Muscle of leg (tissue), 3 donors: ENCODE measurements at regions not wholly inside any gene's neighbourhood (a gene's known extent, or its start where the extent isn't known, plus 50 kb on each side); places are given as distances from the start of the nearest gene placed in this dataset.

Experiments
- DNase-seq: peaks from one replicate; pipeline ENCODE4 v3.0.0; 2013
- H3K27ac ChIP-seq: one replicate; pipeline ENCODE4 v1.5.1; 2013; ENCODE audit warnings: mild to moderate bottlenecking, low read length, control low read depth
- H3K27me3 ChIP-seq: one replicate; pipeline ENCODE4 v1.6.1; 2013; ENCODE audit warnings: low read length; ENCODE audit not compliant: control insufficient read depth, insufficient read depth
- H3K36me3 ChIP-seq: one replicate; pipeline ENCODE4 v1.6.1; 2013; ENCODE audit warnings: low read length; ENCODE audit not compliant: control insufficient read depth, insufficient read depth
- H3K4me1 ChIP-seq: one replicate; pipeline ENCODE4 v1.6.1; 2013; ENCODE audit warnings: low read length; ENCODE audit not compliant: control insufficient read depth, insufficient read depth
- H3K4me3 ChIP-seq: one replicate; pipeline ENCODE4 v1.5.1; 2013; ENCODE audit warnings: low read length, control low read depth
- H3K9me3 ChIP-seq: replicated peaks from 2 replicates; pipeline ENCODE4 v1.6.1; 2013; ENCODE audit warnings: low read depth, low read length; ENCODE audit not compliant: control insufficient read depth
- WGBS: methylation state at CpG from one replicate; pipeline ENCODE4 v1.1.5; 2013; ENCODE audit warnings: missing lambda C conversion rate; ENCODE audit not compliant: insufficient coverage; 5-methylcytosine and 5-hydroxymethylcytosine counted together

DNA sequence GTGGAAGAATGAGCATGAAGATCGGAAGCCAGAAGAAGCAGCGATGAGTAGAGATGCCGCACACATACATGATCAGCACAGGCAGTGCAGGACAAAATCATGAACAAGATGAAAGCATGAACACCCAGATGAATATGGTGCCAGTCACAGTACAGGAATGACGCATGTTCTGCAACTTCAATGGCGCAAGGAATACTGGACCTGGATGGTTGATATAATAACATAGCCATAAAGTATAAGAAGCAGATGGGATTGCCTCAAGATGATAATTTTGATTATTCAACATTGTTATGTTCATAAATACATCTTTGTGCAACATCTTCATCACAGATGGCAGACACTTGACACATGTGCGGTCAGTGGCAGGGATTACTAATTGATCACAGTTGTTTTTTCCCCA is 59.7 kb upstream of the SLCO3A1 start:
- Histone ChIP-seq H3K27me3 (no peaks in the 10 kb centered on the region), H3K36me3 (no peaks in the 10 kb centered on the region), H3K27ac (no peak overlapping the region), H3K9me3 (no peaks in the 10 kb centered on the region), H3K4me3 (no peak overlapping the region), H3K4me1 (no peaks in the 10 kb centered on the region)
- WGBS = 100% methylated on average over 3 of the region's 6 CpGs
- no peak for DNase-seq

DNA sequence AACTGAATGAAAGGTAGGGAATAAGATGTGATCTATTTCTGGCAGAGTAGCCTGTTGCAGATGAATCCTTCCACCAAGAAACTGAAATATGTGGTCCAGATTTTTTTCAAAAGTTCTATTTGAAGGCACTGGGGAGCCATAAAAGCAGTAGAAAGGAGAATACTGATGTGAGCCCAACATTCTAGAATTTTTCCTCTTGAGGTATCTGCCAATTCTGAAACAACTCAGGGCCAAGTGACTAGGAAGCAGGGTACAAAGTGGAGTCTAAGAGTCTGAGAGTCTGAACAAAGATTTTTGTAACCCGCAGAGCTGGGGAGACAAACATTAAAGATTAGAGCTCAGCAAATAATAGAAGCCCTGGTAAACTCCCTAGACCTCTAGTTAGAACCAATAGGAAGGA is 58.3 kb upstream of the SLCO3A1 start:
- no CpG with 5 or more reads among the region's 1 CpG for WGBS
- Histone ChIP-seq H3K36me3 (no peaks in the 10 kb centered on the region), H3K4me1 (no peaks in the 10 kb centered on the region), H3K27me3 (no peaks in the 10 kb centered on the region), H3K27ac (no peak overlapping the region), H3K9me3 (no peaks in the 10 kb centered on the region), H3K4me3 (no peak overlapping the region)
- peak; percentile 67 for DNase-seq

DNA sequence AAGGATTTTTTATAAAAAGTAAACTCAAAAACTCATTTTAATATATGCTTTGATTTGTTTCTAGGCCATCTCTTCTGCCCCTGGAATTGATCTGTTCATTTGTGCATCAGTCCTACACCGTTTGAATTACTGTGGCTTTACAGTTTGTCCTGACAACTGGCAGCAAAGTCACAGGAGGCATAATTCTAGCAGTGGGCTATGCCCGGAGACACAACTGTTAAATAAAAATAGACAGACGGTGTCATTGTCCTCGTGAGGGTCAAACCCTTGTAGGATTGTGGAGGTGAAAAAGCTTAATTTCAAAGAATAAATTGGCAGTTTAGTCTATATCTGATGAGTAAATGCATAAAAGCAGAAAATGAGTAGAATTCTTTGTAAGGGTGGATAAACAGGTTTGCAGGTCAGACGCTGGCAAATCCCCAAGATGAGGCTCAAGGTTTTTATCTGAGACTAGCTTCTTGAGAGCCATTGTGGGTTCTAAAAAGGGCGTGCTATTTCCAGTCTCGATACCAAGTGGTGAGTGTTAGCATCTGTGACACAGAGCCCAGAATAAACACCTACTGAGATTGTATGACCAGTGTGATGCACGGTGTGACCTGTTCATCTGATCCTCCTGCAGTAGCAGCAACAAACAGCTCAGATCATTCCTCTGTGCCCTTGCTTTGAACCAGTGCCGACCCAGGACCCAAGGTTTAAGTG is 51.5 kb upstream of the SLCO3A1 start:
- H3K9me3 ChIP-seq = no peaks in the 10 kb centered on the region
- H3K4me3 ChIP-seq = no peak overlapping the region
- H3K4me1 ChIP-seq = no peaks in the 10 kb centered on the region
- H3K27me3 ChIP-seq = peaks cover 4% of the 10 kb centered on the region
- no peak for DNase-seq
- H3K36me3 ChIP-seq = no peaks in the 10 kb centered on the region
- 61% methylated on average over 8 of the region's 9 CpGs for WGBS
- H3K27ac ChIP-seq = no peak overlapping the region

DNA sequence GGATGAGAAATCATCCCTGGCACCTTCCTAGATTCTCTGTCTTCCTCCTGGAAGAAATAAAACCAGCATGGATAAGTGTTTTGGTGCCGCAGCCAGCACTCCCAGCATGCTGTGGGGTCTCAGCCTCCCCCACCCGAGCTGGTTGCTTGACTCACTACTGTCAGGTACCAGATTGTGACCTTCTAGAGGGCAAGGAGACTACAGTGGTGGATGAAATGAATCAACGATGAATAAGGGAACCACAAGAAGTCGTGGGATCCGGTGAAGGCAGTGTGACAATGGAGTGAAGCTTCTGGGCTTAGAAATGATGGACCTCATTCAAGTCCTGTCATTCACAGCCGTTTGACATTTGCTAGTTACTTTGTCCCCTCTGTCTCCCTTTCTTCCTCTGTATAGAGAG is 50.2 kb upstream of the SLCO3A1 start:
- H3K27me3 ChIP-seq = peaks cover 4% of the 10 kb centered on the region
- no peaks in the 10 kb centered on the region for H3K9me3 ChIP-seq
- no peak for DNase-seq
- no peak overlapping the region for H3K27ac ChIP-seq
- no peaks in the 10 kb centered on the region for H3K36me3 ChIP-seq
- no peaks in the 10 kb centered on the region for H3K4me1 ChIP-seq
- H3K4me3 ChIP-seq = no peak overlapping the region
- WGBS = 78% methylated on average over 4 of the region's 6 CpGs
